HG03378 (cell line): ENCODE measurements at regions not wholly inside any gene's neighbourhood (a gene's known extent, or its start where the extent isn't known, plus 50 kb on each side); places are given as distances from the start of the nearest gene placed in this dataset.

ENCODE experiments used
- ATAC-seq: cut with Tn5 transposase; IDR thresholded peaks from one replicate; pipeline ENCODE4 v1.9.1; 2021; ENCODE audit warnings: mild to moderate bottlenecking, moderate library complexity; ENCODE audit not compliant: unreplicated experiment

DNA sequence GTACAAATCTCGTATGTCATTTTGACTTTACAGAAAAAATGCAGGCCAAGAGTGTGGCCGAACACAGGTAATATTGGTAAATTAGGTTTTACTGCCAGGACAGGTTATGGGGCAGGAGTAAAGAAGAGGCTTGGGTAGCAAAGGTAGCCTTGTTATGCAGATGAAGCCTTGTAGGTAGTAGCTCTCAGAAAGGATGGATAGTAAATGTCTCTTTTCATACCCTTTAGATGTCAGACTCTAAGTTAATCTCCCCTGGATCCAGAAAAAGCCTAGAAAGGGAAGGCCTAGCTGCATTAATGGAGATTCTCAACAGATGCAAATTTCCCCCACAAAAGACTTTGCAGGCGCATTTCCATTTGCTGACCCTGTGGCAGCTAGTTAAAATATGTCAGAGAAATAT lies 1445.1 kb upstream of the CADM2 start:
- no peak for ATAC-seq

- no peak for ATAC-seq
Measured at GRCh38 chr3:83514130-83514914, 1444.5 kb upstream of the CADM2 start.

GRCh38 chr3:83515123-83515522 lies 1443.7 kb upstream of the CADM2 start:
- ATAC-seq = no peak

- ATAC-seq = peak; percentile 93
Measured at GRCh38 chr3:83523470-83524073, 1435.2 kb upstream of the CADM2 start.

DNA sequence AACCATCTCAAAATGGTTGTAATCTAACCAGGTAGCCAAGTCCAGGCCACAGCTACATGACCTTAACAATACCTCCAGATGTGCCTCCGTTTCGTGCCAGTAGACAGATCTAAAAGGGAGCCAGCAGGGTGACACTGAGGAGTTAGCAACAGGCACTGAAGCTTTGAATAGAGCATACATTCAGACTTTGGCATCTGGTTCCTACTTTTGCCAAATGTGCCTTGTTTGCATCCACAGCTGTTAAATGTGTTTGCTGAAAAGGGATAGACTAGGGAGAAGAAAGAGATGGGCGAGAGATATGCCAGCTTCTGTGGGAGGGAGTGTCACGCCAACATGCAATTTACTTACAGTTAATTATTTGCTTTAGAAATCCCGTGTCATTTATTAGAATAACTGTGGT lies 1433.9 kb upstream of the CADM2 start:
- no peak for ATAC-seq

DNA sequence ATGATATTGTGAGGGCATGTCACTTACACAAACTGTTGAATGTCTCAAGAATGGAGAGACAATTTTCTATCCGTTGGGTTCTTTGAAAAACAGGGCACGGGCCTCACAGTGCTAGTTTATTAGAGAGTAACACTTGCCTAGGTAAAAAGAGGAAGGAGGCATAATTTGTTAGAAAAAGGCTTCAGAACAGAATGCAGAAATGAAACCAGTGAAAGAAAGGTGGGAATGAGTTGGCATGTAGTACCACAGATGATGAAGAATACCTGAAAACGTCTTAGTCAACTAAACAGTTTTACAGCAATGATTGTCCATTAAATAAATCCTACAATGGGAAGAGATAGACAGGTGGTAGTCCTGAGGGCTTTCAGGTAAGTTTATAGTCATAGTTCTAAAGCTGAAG lies 1399.7 kb upstream of the CADM2 start:
- ATAC-seq = no peak

- no peak for ATAC-seq
Measured at GRCh38 chr3:83567935-83568334, 1390.9 kb upstream of the CADM2 start.

- ATAC-seq = no peak
Measured at GRCh38 chr3:83581546-83581945, 1377.2 kb upstream of the CADM2 start.

DNA sequence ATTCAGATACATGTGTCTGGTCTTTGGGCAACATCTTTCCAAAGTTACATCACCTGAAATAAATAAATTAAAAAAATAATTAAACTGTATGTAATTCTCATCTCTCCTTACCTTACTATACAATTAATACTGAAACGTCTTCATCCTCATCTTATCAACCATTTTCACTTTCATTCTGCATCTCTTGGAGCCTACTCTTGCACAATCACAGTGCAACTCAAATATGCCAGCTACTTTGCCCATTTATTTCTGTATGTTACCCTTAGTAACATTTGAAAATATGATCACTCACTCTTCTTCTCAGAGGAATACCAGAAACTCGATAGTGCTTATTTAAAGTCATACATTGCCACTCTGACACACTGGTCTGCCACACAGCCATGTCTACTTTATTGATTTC lies 1357.1 kb upstream of the CADM2 start:
- ATAC-seq = no peak

DNA sequence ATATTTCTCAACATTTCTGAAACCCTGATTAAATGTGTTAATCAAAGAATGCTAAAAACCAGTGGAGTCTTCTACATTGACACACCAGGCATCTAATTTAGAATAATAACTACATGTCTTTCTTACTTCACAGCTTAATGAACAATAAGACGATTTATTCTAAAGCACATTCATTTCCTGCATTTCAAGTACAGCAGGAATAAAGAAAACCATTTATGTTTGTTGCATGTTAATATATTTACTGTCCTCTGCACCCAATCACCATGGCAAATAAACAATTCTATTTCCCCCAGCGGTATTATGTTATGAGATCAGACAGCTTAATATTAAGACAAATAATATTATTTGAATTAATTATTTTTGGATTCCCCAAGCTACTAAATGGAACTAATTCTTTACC lies 1336.3 kb upstream of the CADM2 start:
- ATAC-seq = no peak

DNA sequence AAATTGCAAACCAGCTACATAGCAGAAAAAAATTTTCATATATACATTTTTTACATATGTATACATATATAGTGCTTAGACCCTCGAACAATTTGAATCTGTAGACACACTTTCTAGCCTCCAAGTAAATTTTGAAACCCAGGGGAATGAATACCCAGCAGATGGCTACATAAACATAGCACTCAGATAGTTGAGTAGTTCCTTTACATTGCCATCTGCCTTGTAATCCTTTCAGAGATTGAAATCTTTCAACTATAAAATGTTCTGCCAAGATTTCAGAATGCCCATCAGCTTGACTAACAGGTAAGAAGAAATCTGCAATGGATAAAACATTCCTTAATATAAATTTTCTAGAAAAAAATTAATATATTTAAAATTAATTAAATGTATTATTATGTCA lies 1333.5 kb upstream of the CADM2 start:
- no peak for ATAC-seq

DNA sequence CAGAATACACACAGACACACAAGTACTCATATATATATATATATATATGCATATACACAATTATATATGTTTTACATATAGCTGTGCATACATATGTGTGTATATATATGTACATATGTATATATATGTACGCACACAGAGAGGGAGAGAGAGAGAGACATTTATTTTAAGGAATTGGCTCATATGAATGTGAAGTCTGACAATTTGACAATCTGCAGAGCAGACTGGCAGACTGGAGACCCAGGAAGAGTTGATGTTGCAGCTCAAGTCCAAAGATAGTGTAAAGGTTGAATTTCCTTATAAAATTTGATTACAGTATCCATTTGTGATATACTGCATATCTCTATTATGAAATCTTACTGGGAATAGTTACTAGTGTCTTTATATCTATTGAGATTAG lies 1330.3 kb upstream of the CADM2 start:
- ATAC-seq = no peak

GRCh38 chr3:83632526-83632925 lies 1326.3 kb upstream of the CADM2 start:
- no peak for ATAC-seq

- no peak for ATAC-seq
Measured at GRCh38 chr3:83633758-83634157, 1325.0 kb upstream of the CADM2 start.

DNA sequence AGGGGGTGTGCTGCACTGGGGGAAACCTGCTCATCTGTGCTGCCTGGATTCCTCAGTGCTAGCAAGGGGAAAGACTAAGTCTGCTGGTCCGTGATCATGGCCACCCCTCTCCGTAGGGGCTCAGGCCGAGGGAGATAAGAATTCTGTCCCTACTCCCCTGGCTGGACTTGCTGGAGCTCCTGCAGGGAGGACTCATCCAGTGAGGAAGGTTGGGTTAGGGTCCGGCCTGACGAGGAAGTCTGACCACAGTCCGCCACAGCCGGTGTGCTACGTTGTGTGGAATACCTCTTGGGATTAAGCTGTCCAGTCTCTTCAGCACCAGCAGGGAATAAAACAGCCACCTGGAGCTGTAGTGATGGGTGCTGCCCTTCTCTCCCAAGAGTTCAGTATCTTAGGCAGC lies 1309.1 kb upstream of the CADM2 start:
- no peak for ATAC-seq

DNA sequence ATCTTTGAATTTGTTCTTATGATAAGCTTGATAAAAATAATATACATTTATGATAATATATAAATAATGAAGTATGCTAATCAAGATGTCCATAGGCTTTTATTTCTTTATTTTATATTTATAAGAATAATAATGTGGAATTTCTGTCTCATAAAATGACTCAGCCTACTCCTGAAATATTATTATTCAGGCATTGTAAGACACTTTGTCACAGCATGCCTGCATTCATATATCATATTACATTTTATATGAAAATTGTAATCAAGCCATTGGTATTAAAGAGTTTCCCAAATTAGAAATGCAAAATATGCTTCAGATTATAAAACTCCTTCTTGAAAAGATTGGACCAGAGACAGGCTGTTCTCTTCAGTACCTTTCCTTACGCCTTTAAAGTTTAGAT lies 1303.7 kb upstream of the CADM2 start:
- no peak for ATAC-seq

GRCh38 chr3:83662381-83662960 lies 1296.3 kb upstream of the CADM2 start:
- ATAC-seq = no peak

- ATAC-seq = no peak
Measured at GRCh38 chr3:83670416-83670815, 1288.4 kb upstream of the CADM2 start.

- no peak for ATAC-seq
Measured at GRCh38 chr3:83683937-83684598, 1274.7 kb upstream of the CADM2 start.

- no peak for ATAC-seq
Measured at GRCh38 chr3:83706669-83707068, 1252.1 kb upstream of the CADM2 start.

DNA sequence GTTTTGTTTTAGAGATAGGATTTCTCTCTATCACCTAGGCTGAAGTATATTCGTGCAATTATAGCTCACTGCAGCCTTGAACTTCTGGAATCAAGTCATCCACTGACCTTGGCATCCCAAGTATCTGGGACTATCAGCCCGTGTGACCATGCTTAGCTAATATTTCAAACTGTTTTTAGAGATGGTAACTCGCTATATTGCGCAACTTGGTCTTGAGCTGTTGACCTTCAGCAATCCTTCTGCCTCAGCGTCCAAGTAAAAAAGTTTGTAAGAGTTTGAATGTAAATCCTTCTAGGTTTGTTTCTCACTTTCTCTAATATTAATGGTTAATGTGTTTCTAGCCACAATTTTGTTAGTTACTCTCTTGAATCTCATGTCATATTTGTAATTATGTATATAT lies 1243.5 kb upstream of the CADM2 start:
- no peak for ATAC-seq

DNA sequence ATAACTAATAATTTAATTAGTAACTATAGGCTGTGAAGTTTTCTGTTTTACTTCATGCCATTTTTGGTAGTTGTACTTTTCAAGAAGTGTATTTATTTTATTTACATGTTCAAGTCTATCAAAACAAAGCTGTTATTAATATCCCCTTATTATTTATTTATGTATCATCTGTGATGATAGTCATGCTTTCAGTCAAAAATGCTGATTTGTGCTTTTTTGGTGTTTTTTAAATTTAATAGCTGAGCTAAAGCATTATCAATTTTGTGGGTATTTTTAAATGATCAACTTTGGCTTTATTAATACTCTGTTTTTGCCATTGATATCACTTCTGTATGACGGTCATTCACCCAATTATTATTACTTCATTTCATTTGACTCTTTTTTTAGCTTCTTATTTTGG lies 1229.2 kb upstream of the CADM2 start:
- no peak for ATAC-seq
